Gastrocnemius medialis (tissue), 4 donors: ENCODE measurements at regions not wholly inside any gene's neighbourhood (a gene's known extent, or its start where the extent isn't known, plus 50 kb on each side); places are given as distances from the start of the nearest gene placed in this dataset.

Experiments
- CTCF ChIP-seq, 5 experiments: fragments of 450-650 bp in 3 of 5; fragments of 200-600 bp in 2 of 5; sonication (generic) in 2 of 5; IDR thresholded peaks in 4 of 5; conservative IDR thresholded peaks in 1 of 5; 1 replicate in 4 of 5; 2 replicates in 1 of 5; pipeline ENCODE4 v1.5.1; 2016 to 2019; ENCODE audit warnings: antibody characterized with exemption in 5 of 5, mild to moderate bottlenecking in 3 of 5, moderate library complexity in 3 of 5
- POLR2A ChIP-seq, 2 donors: fragments of 450-650 bp; IDR thresholded peaks; one replicate each; pipeline ENCODE4 v1.6.1; 2017; ENCODE audit warnings: antibody characterized with exemption in 2 of 2, mild to moderate bottlenecking in 2 of 2, moderate library complexity in 2 of 2

GRCh38 chr1:67892476-67893125 lies 59.3 kb upstream of the GNG12 start:
- no peak for TF ChIP-seq POLR2A (IDR thresholded peaks at IDR 0.05)
- TF ChIP-seq CTCF (IDR thresholded peaks at IDR 0.05 in 4 of 5, conservative IDR thresholded peaks at IDR 0.05 in 1 of 5) = no peak
